HG03469 (cell line): ENCODE measurements at regions not wholly inside any gene's neighbourhood (a gene's known extent, or its start where the extent isn't known, plus 50 kb on each side); places are given as distances from the start of the nearest gene placed in this dataset.

Experiments used
- ATAC-seq: cut with Tn5 transposase; IDR thresholded peaks from one replicate; pipeline ENCODE4 v1.9.1; 2021; ENCODE audit warnings: mild to moderate bottlenecking, moderate library complexity, moderate number of reproducible peaks; ENCODE audit not compliant: unreplicated experiment

DNA sequence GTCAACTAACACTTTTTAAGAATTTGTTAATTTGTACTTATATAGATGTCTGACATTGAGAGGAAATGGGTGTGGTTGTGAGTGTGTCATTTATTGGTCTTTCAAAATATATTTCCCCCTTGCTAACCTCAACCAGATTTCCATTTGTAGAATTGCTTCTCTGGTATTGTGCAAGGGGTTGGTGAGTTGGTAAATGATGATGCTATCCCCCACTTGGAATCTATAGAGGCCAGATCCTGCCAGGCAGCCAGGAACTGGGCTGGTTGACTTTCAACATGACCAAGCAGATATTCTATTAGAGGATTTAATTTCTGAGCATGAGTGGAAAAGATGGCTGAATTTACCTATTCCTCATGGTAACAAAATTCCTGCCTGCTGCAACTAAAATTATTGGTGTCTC is 306.6 kb upstream of the KIF2A start:
- ATAC-seq, result no peak

DNA sequence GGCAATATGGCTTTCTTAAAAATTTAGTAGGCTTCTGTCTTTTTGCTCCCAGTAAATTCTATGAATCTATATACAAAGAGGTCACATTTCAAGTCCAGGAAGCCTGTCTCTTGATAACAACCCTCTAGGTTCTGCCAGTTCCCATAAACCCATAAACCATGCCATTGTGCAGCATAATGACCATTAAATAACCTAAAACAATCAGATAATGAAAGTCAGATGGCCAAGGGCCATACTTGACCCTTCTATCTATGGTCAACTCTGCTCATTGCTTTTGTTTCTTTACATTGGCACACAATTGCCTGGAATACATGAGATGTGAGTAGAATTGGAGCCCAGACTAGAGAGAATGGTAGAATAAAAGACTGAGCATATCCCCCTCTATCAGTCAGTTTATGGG is 305.4 kb upstream of the KIF2A start:
- ATAC-seq, result no peak

DNA sequence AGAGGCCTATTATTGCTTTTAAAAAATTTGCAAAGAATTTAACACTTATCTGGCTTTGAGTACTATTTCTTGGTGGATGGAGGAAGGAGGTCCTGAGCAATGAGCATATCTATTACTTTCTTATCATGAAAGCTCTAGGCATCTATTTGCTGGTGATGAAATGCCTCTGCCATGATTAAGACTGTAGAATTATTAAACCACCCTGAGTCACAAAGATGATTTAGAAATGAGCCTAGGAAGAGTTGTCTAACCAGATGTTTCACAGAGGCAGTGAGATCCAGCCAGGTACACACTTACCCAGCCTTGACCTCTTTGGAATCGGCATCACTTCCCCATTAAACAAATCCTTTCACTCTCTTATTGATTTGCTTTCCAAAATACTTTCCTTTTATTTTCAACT is 304.4 kb upstream of the KIF2A start:
- ATAC-seq, result no peak

DNA sequence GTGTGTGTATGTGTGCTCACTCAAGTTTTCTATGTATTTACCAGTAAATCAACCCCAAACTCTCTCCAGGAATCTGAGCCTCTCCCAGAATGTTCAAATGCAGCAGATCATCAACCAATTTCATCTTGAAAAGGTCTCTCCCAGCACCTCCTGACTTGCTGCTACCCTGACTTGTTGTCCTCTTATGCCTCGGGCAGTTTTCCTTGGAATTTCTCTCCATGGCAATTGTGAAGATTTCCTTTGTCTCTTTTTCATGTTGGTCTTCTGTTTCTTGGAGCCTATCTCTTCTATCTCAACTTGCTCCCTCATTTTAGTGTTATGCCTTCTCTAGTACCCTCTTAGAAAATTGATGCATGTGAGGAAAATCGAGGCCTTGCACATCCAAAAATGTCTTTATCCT is 303.6 kb upstream of the KIF2A start:
- no peak for ATAC-seq

DNA sequence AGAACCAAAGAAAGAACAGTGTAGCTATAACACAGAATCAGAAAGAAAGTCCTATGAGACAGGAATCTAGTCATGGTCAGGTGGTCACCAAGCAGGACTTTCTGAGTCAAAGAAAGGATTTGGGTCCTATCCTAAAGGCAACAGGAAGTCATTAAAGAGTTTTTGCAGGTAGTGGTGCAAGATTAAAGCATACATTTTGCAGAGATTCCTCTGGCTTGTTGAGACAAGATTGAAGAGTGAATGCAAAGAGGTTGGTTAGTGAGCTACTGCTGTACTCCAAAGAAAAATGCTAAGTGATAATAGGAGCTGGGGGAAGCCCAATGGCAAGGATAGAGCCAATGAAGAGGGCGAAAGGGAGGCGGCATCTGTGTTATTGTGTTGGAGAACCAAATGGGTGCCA is 300.5 kb upstream of the KIF2A start:
- ATAC-seq, result no peak

DNA sequence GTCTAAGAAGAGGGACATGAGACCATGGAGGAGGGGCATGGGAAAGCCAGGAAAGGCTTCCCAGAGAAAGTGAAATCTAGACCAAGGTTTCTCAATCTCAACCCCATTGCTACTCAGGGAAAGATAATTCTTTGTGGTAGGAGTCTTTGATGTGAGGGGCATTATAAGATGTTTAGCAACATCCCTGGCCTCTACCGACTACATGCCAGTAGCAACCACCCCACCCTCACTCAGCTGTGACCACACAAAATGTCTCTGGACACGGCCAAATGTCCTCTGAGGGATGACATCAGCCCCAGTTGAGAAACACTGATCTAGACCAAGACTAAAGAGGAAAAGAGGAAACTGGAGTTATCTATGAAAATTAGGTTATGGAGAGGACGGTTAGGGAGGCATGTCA is 298.5 kb upstream of the KIF2A start:
- ATAC-seq, result no peak

DNA sequence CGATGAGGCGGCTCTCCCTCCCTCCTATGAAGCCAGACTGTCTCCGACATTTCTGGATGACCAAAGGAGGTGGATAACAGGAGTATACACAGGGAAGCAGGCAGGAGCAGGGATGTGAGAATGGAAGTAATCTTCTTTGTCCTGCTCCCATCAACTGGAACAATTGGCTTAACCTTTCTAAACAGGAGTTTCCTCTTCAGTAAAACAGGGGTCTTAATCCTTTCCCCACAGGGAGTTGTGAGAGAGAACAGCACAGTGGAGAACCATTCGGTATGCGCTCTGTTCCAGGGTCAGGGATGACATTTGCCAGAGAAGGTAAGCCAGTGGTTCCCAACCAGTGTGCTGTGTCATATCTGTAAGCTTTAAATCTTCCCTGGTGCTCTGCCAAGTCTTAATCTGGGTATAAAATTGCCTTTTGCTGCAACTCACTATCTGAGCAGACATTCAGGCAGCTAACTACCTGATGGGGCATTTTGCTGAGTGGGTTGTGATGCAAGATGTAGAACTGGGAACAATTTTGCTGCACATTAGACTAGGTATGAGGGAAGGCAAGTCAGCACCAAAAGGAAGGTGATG is 294.8 kb upstream of the KIF2A start:
- ATAC-seq, result no peak

DNA sequence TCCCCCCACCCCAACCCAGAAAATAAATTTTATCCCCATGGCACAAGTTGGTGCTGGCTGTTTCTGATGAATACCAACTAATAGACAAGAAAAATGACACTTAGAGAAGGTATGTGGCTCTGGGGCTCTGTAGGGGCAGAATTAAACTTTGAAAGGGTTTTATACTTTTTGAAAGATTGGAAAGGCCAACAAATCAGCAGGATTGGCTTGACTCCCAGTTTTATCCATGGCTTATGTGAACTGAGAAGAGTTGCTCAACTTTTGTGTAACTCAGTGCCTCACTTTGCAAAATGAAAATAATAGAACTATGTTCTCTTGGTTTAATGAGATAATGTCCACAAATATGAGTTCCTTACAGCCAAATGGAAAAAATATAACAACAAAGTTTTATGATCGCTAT is 288.9 kb upstream of the KIF2A start:
- no peak for ATAC-seq

DNA sequence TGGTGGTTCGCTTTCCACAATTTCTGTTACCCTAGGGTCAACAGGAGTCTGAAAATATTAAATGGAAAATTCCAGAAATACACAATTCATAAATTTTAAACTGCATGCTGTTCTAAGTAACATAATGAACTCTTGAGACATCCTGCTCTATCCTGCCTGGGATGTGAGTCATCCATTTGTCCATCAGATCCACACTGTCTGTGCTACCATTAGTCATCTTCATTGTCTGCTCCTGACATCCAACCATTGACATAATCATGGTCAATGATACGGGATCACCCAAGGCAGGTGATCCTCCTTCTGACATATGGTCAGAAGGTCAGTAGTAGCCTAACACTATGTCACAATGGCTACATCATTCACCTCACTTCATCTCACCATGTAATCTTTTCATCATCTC is 276.7 kb upstream of the KIF2A start:
- no peak for ATAC-seq

DNA sequence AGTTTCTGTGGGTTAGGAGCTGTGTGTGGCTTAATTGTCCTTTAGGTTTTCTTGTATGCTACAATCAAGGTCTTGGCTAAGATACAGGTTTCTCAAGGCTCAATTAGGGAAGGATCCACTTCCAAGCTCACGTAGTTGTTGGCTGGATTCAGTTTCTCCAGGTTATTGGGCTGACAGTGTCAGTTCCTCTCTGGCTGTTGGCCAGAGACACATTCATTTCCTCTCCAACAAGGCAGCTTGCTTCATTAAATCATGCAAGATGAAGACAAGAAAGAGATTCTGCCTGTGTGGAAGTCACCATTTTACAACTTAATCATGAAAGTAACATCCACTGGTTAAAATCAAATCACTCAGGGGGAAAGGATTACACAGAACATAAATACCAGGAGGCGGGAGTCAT is 275.7 kb upstream of the KIF2A start:
- ATAC-seq, result no peak

DNA sequence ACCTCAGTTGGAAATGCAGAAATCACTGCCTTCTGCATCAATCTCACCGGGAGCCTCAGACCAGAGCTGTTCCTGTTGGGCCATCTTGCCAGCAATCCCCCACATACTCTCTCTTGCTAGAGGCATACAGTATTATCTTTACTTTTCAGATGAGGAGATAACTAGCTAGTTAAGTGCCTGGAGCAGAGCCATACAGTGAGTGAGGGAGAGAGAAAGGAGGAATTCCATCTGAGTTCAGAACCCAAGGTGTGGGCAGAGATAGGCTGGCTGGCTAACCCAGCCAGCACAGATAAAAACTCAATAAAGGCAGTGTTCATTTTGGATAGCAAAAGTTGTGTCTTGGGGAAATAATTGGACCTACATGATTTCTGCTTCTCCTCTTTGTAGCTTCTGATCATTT is 268.0 kb upstream of the KIF2A start:
- no peak for ATAC-seq

DNA sequence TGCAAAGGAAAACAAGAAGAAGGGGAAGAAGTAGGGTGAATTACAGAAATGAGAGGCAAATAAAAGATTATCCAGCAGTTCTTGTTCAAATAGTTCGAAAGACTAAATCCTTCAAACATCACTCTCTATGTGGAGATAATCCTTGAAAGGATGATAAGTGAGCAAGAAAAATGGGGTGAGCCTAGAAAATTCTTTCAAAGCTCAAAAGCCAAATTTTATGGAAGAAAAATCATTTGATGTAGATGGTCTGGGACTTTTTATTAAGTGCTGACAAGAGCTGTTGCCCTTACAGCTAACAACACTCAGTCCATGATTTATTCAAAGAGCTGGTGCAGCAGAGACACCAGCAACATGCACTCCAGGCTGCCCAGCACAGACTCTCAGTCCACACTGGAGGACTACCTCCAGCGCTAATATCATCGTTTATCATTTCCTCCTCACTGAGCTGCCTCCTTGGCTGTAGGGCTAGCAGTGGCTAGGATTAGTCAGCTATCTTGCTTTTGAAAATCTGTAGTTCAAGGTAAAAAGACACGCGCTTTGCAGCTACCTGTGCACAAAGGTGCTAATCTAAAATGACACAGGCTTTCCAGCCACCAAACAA is 264.8 kb upstream of the KIF2A start:
- ATAC-seq, result no peak

DNA sequence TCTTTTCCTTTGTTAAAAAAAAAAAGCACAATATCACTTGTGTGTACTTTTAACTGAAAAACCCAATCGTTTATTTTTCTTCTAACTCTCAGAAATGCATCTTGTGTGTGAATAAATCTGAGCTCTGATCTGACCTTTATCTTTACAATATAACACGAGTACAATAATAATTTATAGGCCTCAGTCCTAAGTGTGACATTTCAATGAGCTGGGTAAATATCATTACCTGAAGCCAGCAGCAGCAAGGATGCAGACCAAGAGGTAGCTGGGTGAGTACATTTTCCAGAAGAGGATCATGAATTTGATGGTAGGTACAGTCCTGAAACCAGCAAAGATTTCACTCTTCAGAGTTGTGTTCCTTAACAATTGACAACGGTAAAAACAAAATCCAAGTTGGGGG is 264.0 kb upstream of the KIF2A start:
- ATAC-seq, result no peak

DNA sequence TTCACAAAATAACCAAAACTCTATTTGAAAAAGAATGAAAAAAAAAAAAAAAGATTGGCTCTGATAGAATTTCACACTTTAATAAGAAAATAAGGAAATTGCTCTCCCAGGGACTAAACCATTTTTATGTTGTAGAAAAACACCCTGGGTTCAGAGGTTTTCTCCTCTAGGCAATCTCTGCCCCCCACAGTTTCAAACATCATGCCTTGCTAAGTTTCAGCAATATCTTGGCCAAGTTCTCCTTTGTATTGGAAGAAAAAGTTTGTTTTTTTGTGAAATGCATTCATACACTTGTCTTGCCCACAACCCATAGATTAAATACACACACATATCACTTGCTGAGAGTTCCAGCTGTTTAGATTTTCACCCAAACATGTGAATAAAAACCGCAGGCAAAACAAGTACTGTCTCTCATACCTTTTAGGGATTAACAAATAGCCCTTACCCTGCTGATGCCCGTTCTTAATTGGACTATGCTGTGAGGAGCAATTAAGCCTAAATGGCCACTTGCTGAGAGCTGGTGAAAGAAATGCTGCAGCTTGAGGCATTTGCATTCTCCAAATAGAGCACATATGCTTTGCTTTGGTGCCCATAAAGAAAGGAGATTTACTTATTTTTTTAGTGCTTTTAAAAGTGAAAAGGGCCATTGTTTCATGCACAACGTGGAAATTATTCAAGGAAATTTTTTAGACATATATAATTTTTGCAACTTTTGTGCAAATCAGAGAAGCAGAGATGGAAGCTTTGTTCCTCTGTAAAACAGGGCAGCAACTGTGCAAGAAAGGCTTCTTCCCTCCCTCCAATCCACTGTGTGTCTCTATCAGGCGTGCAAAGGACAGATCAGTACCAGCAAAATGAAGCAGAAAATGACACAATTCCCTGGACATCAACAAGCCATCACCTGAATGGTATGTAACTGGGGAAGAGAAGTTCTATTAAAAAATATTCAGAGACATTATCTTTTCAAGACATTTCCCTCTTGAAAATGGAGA is 262.4 kb upstream of the KIF2A start:
- no peak for ATAC-seq

DNA sequence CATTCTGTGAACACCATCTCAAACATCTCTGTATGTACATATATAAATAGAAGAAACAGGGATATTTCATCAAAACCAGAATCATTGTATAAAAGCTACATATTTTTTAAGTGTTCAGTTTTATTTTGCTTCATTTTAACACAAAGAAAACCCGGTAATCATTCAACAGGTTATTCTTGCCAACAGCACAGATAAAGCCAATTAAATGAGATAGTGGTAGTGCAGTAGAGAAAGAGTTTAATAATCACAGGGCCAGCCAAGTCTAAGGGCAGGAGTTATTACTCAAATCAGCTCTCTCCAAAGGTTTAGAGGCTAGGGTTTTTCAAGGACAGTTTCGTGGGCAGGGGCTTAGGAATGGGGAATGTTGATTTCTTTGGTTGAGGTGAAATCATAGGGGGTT is 261.0 kb upstream of the KIF2A start:
- ATAC-seq, result no peak

DNA sequence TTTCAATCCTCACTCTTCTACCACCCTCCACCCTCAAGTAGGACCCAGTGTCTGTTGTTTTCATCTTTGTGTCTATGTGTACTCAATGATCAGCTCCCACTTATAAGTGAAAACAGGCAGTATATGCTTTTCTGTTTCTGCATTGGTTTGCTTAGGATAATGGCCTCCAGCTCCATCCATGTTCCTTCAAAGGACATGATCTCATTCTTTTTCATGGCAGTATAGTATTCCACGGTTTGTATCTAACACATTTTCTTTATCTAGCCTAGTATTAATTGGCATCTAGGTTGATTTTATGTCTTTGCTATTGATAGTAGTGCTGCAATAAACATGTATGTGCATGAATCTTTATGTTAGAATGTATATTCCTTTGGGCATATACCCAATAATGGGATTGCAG is 259.8 kb upstream of the KIF2A start:
- ATAC-seq, result no peak

DNA sequence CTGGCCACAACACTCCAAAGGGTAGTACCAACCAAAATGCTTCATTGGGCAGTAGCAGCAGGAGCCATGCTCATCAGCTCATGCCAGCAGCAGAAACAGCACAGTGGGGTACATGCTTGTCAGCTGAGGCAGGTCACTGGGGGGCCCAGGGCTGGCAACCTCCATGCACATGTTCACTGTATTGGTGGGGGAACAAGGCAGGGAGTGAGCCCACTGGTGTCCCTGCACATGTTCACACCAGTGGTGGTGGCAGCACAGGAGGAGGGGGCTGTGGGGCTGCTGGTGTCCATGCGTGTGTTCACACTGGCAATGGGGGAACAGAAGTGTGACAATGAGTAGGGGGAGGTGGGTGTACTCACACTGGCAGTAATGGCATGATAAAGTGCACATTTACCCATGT is 254.3 kb upstream of the KIF2A start:
- no peak for ATAC-seq

DNA sequence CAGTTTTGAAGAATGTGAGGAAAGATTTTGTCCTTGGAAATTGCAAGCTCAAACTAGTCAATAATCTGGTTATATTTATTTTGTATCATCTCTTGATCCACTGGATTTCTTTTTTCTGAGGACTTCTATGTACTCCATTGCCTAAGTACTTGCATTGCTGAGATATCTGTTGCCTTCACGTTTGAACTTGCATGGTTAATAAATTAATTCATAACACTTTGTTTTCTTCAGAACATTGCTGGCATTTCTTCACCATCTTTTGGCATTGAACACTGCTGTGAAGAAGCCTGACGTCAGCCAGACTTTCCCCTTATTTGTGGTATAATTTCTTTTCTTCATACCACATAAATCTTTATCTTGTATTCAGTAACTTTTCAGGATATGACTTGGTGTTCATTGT is 246.0 kb upstream of the KIF2A start:
- ATAC-seq, result no peak

DNA sequence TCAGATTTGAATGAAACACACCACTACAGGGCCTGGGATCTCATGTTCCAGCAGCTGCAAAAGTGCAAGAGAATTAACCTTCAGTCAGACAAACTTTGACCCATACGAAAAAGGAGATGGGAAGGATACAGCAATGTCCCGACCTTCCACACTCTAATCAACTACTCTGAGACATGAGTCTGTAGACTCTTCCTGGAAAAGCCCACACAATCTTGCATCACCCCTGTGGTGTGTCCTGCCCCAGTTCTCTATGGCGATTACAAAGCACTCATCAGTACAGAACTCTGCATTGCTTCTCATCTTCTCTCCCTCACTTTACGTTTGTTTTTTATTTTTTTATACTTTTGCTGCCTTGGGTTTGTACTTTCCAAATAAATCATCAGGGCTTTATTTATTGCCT is 241.0 kb upstream of the KIF2A start:
- no peak for ATAC-seq

DNA sequence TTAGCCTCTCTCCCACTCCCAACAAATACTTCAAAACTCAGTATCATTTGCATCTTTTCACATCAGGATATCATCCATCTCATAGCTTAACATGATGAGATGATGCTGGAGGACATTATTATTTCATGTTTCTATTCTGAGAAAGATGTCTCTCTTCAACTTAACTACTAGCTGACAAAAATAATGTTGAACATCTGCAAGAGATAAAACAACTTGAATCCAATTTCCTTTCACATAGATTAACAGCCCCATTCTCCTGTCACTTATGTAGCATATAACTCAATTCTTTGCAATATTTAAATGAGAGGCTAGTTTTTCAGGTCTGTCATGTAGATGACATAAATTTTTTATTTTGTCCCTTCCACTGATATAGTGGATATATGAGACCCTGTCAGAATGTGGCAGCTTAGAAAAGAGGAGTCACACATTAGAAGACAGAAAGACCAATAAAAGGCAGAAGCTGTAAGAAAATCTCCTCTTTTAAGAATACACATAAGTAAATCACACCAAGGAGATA is 239.2 kb upstream of the KIF2A start:
- no peak for ATAC-seq

DNA sequence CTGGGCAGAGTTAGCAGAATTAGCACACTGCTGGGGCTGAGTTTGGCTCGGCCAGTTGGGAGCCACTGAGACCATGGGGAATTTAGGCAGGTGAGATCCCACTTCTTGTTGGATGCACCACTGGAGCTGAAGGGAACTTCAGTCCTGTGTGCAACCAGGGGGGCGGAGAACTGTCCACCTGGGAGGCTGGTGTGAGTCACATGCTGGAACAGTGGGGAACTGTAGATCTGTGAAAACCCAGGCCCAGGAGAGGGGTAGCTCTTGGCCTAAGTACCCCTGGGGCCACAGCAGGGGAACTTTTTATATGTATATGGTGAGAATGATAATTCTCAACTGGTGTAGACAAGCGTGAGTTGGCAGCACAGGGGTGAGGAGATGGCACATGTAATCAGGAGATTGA is 237.5 kb upstream of the KIF2A start:
- ATAC-seq, result no peak

DNA sequence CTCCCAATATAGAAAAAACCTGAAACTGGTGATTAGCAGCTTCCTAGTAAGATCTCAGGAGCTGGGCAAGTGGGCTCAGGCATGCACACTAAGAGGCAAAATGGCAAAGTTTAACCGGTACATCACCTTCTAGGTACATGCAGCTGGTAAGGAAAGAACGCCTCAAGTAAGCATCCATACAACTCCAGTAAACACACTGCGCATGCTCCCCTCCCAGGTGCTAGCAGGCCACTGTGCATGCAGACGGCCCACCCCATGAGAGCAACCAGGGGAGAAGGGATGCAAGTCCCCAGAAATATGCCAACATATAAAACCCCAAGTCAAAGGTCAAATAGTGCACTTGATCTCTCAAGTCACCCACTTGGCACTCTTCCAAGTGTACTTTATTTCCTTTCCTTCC is 228.6 kb upstream of the KIF2A start:
- ATAC-seq, result no peak
